ENCODE measurements at regions not wholly inside any gene's neighbourhood (a gene's known extent, or its start where the extent isn't known, plus 50 kb on each side); places are given as distances from the start of the nearest gene placed in this dataset.

DNA sequence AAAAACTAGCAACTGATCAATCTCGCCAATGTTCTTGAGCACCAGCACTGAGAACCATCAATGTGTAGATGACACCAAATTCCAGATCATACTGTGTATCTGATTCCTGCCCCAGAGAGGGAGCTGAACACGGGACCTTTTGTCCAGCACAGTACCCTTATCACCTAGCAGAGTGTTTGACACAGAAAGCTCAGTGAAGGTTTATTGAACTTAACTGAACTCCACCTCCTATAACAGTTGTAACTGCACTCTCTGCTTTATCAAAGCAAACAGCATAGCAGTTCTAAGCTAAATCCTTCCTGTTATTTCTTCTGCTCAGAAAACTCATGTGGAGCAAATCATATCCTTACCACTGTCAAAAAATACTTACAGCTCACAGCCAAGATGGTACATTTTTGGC, 183.4 kb upstream of the SLCO3A1 start:
- no peak for DNase-seq (ENCODE audit: low read depth in 2 of 2)

DNA sequence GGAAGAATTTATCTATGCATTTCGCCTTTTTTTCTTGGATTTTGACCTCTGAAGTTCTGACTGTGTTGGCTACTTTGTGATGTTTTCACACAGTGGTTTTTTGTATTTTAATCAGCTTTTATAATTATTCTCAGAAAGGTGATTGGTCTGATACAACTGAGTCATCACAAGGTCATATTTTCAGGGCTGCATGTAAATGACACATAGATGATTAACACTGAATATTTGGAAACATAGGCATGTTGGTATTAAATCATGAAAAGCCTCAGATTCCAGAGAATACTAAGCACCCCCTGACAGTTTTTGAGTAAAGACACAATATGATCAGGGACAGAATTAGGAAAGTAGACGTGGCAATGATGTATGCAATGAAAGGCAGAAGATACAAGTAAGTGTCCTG, 175.5 kb upstream of the SLCO3A1 start:
- DNase-seq (ENCODE audit: low read depth in 2 of 2) = no peak

DNA sequence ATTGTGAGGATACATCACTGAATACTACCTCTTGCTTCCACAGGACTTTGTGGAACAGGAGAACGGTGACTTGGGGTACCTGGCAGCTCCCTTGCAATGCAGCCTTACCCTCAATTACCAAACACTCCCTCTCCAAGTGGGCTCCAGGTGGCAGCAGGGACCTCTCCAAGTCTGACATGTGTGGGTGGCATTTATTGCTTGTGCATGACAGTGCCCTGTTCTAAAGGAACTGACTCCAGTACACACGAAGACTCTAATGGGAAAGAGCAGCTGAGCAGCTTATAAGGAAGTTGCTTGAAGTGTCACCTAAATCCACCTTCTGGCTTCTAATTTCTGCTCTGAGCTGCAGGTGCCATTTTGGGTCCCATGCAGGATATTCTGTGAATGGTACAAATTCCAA, 174.1 kb upstream of the SLCO3A1 start:
- DNase-seq (ENCODE audit: low read depth in 2 of 2) = no peak

DNA sequence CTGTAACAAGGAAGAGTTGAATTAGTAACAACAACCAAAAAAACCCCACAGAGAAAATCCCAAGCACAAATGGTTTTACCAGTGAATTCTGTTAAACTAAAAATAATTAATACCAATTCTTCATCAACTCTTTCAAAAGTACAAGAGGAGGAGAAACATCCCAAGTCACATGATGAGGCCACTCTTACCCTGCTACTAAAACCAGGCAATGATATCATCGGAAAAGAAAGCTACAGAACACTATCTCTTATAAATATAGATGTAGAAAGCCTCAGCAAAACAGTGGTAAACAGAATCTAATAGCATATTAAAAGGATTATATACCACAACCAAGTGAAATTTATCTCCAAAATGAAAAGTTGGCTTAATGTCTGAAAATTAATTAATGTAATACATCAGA, 168.1 kb upstream of the SLCO3A1 start:
- no peak for DNase-seq (ENCODE audit: low read depth in 2 of 2)

DNA sequence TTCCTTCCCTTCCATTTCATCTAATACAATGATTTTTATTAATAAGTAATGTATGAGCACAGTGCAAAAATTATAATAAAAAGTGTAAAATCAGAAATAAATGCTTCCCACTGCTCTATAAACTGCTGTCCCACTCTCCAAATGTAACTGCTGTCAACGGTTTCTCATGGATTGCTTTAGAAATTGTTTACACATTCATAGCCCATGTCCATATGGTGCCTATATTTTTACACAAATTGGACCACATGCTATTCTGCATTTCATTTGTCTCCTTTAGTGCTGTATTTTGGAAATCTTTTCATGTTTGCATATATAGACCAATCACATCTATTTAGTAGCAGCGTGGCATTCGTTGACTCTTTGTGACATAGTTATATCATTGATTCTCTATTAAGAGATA, 164.7 kb upstream of the SLCO3A1 start:
- no peak for DNase-seq (ENCODE audit: low read depth in 2 of 2)

DNA sequence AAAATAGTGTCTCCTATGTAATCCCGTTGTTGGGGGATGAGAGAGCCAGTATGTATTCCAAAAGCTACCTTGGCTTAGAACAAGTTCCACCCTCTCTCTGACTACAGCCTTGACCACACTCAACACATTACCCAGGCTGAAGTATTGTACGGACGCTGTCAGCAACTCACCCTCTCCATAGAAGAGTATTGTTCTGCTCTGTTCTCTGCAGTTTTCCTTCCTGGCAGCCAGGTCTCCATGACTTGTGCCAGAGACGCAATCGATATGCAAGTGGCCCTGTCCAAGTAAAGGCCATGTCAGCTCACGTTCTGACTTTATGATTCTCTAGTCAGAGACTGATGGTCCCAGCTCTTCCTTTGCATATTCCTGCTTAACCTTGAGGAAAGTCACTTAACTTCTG, 164.1 kb upstream of the SLCO3A1 start:
- no peak for DNase-seq (ENCODE audit: low read depth in 2 of 2)

DNA sequence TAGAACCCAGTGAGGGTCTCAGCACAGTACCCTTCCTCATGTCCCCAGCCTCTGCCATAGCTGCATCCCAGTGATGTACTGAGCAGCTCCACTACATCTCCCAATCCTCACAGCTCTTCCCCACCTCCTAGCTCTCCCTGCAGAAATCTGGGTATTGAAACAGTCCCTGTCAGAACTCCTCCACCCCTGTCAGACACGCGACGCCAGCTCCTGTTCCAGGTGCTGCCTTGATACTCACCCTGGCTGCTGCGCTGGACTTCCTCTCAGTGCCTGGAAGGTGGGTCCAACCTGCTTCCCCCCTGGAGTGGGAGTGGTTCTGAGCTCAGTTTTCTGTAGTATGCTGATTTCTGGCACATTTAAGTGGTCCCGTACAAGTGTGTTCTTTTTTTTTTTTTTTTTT, 160.9 kb upstream of the SLCO3A1 start:
- no peak for DNase-seq (ENCODE audit: low read depth in 2 of 2)

DNA sequence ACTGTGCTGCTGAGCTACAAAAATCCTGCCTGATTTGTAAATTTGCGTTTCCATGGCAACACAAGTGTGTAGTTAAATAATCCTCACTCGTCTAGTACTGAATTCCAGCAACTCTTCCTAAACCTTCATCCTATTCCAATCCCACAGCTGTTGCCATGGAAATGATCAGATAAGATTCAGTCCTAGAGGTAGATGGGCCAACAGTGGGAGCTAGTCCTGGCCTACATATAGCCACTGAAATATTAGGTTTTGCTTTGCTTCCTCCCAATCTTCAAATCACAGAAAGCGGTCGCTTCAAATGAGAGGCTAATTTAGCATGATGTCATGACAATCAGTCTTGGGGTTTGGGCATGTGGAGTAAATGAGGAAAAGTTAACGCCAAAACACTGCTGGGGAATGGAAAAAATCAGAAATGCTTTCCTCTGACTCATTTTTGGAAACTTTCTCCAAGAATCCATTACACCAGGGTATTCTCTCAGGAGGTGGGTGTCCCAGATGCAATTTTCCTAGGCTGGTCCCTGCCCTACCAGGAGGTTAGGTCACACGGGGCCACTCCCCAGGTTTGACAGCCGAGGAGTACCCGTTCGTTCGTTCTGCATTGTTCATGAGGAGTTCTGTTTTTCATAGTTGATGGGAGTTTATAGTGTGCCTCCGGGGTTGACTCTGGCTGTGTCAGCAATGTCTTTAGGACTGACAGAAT, 159.2 kb upstream of the SLCO3A1 start:
- no peak for DNase-seq (ENCODE audit: low read depth in 2 of 2)

DNA sequence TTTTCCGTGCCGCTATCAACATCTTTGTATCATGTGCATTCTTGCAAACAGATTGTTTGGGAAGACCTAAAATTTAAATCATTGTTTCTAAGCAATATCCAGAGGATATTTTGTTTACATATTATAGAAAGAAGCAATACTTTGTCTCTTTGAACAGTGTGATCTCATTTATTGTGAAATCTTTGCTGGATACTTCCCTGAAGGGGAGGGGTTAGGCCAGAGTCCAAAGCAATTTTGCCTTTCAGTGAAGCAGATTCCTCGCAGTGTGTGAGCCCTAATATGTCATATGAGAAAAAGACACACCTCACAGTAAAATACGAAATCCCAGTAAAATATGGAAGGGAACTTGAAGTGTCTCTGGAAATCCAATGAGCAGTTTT, 158.7 kb upstream of the SLCO3A1 start:
- DNase-seq (ENCODE audit: low read depth in 2 of 2) = no peak

DNA sequence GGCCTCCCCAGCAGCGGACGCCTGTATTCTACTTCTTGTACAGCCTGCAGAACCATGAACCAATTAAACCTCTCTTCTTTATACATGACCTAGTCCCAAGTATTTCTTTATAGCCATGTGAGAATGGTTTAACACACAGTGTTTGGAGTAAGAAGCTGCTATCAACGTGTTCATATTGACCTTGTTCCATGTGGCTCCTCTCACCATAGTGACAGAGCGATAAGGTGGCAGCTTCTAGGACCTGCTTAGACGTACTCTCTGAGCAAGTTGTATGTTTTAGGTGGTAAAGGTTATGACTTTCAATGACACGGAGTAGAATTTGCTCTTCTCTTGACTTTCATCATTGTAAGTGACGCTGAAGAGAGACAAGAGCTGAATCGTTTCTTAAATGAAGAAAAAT, 157.7 kb upstream of the SLCO3A1 start:
- DNase-seq (ENCODE audit: low read depth in 2 of 2) = no peak

DNA sequence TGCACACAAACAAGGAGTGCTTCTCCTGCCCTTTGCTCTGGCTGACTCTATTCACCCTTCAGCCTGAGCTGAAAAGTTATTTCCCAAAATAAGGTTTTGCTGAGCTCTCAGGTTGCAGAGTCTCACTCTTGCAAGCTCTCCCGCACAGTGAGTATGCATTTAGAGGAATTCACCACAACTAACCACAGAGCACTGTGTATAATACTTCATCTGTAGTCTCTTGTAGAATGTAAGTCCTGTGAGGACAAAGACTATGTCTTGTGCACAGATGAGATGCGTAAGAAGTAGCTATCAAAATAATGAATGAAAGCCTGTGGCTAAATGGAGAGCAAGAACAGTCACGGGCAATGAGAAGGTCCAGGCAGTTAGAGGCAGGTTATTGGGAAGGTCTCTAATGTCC, 156.5 kb upstream of the SLCO3A1 start:
- no peak for DNase-seq (ENCODE audit: low read depth in 2 of 2)

DNA sequence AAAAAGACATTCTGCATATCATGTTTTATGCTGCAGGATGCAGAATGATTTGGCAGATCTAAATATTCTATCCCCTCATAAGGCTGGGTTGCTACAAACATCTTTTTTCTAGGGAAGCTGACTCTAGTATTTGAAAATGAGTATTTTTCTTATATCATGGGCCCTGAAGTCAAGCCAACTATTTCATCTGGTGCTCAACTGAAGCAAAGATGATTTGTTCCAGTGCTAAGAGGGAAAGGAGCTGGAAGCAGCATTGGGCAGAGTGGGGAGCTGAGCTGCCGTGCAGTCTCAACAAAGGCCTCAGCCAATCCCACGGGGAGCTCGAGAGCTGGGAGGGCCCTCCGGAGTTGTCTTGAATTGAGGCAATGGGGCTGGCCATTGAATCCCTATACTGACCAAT, 155.3 kb upstream of the SLCO3A1 start:
- no peak for DNase-seq (ENCODE audit: low read depth in 2 of 2)

DNA sequence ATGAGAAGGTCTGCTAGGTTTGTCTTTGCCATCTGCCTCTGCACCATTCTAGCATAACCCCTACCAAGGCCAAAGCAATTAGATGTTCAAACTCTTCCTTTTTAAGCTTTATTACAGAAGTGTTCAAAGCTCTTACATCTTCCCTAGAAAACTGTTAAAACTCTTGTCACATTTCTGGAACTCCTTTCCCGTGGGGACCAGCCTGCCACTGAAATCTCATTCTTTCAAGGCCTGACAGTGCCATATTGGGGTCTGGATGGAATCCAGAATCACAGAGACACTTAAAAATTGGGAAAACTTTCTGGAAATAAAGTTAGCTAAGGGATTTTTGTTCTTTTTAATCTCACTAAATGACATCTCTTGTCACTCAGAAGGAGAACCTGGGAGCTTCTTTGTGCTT, 153.8 kb upstream of the SLCO3A1 start:
- no peak for DNase-seq (ENCODE audit: low read depth in 2 of 2)

DNA sequence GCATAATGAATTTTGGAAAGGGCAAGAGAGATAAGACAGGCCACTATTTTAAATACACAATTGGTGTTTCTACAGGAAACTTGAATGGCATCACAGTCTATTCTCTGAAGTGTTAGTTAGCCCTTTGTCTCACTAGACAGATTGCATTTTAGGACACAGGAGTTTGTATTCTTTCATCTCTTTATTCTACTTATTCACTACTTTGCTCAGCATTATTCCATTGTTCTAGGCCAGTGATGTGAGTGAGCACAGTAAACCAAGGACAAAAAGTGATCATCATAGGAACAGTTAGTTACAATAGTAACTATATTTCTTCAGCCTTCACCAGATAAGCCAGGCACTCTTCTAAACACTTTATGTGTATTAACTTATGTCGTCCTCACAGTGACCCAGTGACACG, 150.2 kb upstream of the SLCO3A1 start:
- DNase-seq (ENCODE audit: low read depth in 2 of 2) = no peak

DNA sequence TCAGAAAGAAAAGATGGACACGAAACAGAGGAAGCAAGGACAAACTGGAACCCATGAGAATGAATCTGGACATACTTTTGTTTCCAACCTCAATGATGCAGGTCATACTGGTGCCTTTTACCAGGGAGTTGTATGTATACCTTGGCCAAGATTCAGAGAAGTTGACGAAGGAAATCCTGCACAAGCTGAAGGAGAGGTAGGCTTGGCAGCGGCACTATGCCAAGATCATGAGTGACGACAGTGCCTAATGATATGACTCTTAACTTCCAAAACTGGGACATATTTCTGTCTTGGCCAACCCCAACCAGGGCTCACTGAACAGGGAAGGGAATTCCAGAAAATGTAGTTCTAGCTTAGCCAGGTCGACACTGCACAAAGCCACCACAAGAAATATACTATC, 149.2 kb upstream of the SLCO3A1 start:
- no peak for DNase-seq (ENCODE audit: low read depth in 2 of 2)

DNA sequence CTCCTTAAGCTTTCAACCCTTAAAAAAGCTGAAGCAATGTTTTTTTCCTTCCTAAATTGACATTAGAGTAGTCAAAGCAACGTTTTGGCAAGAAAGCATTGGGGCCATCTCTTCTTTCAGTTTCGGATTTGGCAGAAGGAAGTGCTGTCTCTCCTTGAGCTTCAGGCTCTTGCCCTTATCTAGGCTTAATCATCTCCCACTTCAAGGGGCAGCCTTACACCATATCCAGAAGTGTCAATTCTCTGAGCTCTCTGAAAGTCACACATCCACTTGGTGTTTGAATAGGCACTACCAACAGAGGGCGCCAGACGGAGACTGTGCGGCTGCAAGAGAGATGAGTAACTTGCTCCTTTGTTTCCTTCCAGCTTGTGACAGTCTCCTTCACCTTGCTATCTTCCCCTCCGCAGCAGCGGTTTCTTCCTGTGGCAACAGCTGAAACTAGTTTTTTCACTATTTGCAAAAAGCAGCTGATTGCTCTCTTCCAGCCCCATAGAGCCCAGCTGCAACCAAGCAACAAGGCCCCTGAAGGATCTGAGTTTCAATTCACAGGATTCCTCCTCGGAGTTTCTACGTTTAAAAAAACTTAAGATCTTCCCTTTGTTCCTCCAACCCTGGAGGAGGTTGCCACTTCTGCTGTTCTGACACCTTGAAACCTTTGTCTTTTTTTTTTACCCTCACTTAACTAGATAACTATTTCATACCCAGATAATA, 147.0 kb upstream of the SLCO3A1 start:
- DNase-seq (ENCODE audit: low read depth in 2 of 2) = peak; percentile 77 to 79

DNA sequence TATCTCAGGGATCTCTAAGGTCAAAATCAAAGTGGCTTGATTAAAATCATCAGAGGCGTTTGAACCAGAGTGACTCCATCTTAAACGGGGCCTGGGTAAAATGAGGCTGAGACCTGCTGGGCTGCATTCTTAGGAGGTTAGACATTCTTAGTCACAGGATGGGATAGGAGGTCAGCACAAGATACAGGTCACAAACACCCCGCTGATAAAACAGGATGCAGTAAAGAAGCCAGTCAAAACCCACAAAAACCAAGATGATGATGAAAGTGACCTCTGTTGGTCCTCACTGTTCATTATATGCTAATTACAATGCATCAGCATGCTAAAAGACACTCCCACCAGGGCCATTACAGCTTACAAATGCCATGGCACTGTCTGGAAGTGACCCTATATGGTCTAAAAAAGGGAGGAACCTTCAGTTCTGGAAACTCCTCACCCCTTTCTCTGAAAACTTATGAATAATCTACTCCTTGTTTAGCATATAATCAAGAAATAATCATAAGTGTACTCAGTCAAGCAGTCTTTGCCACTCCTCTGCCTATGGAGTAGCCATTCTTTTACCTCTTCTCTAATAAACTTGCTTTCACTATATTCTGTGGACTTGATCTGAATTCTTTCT, 143.3 kb upstream of the SLCO3A1 start:
- DNase-seq (ENCODE audit: low read depth in 2 of 2) = no peak

DNA sequence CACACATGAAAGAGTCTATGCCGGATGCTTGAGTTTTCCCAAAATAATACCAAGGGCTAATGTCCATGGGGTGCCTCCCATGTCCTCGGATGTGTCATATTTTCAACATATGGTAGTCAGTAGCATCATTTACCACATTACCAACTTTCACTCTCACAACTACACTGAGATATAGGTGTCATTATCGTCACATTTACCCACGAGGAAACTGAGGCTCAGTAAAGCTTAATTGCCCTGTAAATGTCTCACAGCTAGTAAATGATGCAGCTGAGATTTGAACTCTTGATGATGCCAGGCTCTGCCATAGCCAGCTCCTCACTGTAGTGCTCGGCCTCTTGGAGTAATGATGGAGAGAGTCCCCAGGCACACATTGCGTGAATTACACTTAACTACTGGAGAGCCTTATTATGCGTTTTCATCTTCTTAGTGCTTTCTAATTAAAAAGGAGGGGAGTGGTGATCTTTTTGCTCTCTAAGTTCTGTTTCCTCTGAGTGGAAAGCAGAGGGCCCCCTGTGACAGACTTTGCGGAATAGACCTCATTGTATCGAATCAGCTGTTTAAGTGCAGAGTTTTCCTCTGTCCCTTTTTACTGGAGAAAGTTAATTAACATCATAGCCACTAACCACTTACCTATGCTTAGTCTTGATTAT, 142.0 kb upstream of the SLCO3A1 start:
- no peak for DNase-seq (ENCODE audit: low read depth in 2 of 2)

DNA sequence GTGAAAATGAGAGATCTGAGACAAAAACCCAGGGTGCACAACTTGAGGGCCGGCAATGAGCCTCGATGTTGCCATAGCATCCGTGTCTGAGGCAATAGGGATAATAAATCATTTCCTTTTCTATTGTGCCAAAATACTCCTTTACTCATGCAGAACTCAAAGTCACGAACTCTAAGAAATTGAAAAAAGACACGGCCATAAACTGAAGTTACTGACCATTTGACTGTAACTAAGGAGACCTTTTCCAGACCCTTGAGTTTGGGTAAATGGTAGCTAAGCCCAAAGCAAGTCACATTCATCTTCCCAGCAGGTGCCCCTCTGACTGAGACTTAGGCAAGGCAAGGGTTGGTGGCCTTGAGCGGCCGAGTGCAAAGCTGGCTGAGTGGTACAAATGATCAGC, 141.2 kb upstream of the SLCO3A1 start:
- DNase-seq (ENCODE audit: low read depth in 2 of 2) = no peak

DNA sequence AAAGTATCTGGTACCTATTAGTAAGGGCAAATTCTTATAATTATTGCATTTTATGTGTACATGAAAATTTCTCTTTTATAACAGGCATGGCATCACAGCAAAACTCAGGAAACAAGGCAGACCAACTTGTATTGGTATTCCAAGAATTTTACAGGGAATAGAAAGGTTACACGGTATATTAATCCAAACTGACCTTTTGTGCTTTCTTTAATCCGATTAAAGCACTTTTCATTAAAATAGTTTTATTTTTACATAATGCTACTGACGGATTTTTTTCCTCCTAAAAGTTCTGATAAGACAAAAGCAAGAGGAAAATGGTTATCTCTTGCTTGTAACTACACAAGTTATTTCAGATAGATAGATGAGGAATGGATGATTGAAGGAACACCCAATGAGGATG, 137.0 kb upstream of the SLCO3A1 start:
- no peak for DNase-seq (ENCODE audit: low read depth in 2 of 2)

DNA sequence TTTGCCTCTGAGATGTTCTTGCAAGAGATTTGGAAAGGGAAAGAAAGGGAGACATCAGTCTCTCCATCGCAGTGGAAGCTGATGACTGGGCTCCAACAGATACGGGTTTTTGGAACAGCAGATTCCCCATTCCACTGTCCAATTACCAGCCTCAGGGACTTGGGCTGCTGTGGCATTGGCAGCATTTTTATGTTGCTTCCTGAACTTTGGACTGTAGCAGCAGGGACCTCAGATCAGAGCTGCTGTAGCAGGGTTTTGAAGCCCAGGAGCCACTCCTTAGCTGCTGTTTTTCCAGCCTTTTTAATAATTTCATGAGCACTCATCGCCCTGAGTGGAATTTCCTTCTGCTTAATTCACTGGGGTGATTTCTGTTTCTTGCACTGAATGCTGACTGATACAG, 135.7 kb upstream of the SLCO3A1 start:
- no peak for DNase-seq (ENCODE audit: low read depth in 2 of 2)

DNA sequence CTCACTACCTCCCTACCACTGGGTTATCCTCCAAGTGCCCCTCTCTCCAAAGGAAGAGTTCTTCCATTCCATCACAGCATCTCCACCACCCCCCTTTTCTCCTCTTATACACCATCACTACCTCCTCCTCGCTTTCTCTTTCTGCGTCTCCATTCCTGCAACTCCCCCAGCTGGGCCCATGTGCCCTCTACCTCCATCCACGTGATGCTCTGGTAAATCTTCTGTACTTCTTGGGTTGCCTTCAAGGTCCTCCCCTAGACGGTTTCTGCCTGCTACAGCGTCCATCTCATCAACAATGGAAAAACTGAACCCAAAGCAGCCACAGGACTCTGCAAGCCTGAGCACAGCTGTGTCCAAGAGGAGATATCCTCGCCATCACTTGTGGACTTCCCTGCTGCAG, 129.5 kb upstream of the SLCO3A1 start:
- DNase-seq (ENCODE audit: low read depth in 2 of 2) = no peak

DNA sequence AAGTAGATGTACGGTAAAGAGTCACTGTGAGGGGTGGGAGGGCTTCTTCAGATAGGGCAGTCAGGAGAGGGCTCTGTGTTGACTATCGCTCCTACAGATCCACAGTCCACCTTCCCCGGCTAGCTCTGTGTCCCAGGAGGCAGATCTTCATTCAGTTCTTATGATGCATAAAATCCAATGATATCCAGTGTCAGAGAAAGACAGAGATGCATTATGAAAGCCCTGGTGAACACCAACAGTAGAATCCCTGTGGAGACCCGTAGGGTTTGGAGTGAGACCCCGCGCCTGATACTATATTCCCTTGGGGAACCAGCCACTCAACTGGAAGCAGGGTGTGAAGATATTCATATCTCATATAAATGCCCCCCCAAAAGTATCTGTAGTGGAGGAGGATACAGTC, 119.8 kb upstream of the SLCO3A1 start:
- DNase-seq (ENCODE audit: low read depth in 2 of 2) = no peak
